ENCODE measurements at regions not wholly inside any gene's neighbourhood (a gene's known extent, or its start where the extent isn't known, plus 50 kb on each side); places are given as distances from the start of the nearest gene placed in this dataset.

DNA sequence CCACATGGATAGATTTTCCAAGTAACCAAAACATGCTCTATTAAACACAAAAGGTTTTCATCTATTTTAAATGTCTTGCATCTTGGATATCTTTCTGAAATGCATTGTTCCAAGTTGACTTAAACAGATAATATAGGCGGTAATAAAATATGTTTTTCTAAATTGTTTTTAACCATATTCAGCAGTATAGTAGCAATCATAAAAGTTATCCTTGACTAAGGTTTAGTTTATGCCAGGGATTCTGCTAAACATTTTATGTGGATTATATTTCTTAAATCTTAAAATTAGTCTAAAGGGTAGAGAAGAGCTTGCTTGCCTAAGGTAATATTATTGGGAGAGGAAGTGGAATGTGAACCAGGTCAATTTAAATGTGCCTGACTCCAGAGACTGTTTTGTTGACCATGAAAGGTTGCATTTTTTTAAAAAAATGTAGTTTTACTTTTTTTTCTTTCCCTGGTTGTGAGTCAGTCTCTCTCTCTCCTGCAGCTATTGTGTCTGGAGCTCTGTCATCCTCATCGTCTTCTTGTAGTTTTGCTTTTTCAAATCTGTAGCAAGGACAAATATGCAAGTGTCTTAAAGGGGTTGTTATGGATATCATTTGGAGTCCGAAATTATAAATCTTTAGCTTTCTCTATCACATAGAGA lies 309.1 kb upstream of the COL3A1 start:
- Mint-ChIP-seq H3K36me3 (ENCODE audit: insufficient read depth) (no peaks in the 10 kb centered on the region), H3K27me3 (no peaks in the 10 kb centered on the region), H3K4me3 (ENCODE audit: low read depth) (no peak overlapping the region), H3K4me1 (ENCODE audit: low read depth) (no peaks in the 10 kb centered on the region), H3K27ac (no peak overlapping the region), H3K9me3 (ENCODE audit: low read depth) (no peaks in the 10 kb centered on the region)
- TF ChIP-seq, protein P1, sequence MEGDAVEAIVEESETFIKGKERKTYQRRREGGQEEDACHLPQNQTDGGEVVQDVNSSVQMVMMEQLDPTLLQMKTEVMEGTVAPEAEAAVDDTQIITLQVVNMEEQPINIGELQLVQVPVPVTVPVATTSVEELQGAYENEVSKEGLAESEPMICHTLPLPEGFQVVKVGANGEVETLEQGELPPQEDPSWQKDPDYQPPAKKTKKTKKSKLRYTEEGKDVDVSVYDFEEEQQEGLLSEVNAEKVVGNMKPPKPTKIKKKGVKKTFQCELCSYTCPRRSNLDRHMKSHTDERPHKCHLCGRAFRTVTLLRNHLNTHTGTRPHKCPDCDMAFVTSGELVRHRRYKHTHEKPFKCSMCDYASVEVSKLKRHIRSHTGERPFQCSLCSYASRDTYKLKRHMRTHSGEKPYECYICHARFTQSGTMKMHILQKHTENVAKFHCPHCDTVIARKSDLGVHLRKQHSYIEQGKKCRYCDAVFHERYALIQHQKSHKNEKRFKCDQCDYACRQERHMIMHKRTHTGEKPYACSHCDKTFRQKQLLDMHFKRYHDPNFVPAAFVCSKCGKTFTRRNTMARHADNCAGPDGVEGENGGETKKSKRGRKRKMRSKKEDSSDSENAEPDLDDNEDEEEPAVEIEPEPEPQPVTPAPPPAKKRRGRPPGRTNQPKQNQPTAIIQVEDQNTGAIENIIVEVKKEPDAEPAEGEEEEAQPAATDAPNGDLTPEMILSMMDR (IDR thresholded peaks at IDR 0.05; ENCODE audit: unreplicated experiment): no peak
- no peak for DNase-seq (ENCODE audit: low spot score, unreplicated experiment)

DNA sequence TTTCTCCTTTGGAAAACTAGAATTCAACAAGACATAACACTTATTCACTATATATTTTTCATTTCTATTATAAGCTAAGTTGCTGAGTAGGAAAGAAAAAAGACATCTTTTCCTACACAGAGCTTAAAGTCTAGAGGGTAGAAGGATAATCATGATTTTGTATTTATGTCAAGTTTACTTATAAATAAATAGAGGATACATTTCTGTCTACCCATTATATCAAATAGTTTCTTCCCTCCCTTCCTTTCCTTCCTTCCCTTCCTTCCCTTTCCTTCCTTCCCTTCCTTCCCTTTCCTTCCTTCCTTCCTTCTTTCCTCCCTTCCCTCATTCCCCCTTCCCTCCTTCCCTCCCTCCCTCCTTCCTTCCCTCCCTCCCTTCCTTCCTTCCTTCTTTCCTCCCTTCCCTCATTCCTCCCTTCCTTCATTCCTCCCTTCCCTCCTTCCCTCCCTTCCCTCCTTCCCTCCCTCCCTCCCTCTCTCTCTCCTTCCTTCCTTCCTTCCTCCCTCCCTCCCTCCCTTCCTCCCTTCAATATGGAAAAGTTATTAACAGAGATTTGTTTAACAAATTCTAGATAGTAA lies 308.4 kb upstream of the COL3A1 start:
- Mint-ChIP-seq H3K27ac (no peak overlapping the region), H3K27me3 (no peaks in the 10 kb centered on the region), H3K9me3 (ENCODE audit: low read depth) (no peaks in the 10 kb centered on the region), H3K4me1 (ENCODE audit: low read depth) (no peaks in the 10 kb centered on the region), H3K4me3 (ENCODE audit: low read depth) (no peak overlapping the region), H3K36me3 (ENCODE audit: insufficient read depth) (no peaks in the 10 kb centered on the region)
- TF ChIP-seq, protein P1 (IDR thresholded peaks at IDR 0.05; ENCODE audit: unreplicated experiment): no peak
- no peak for DNase-seq (ENCODE audit: low spot score, unreplicated experiment)

DNA sequence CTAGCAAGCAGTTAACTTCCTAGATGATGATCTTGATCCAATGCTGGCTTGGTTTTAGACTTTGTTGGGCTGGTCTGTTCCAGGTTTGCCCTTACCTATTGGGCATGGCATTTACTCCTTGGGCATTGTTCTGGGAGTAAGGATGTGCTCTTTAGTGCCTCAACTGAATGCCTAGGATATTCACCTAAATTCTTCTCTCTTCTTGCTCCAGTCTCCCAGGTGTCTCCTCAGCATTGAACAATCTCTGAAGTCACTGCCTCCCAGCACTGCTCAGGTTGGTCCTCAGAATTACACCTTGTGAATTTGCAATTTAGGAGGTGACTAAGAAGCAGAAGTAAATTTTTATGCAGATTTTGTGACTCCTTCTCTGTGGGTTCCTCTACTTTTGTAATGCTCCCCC lies 307.7 kb upstream of the COL3A1 start:
- Mint-ChIP-seq H3K36me3 (ENCODE audit: insufficient read depth) (no peaks in the 10 kb centered on the region), H3K4me3 (ENCODE audit: low read depth) (no peak overlapping the region), H3K27me3 (no peaks in the 10 kb centered on the region), H3K9me3 (ENCODE audit: low read depth) (no peaks in the 10 kb centered on the region), H3K4me1 (ENCODE audit: low read depth) (no peaks in the 10 kb centered on the region), H3K27ac (no peak overlapping the region)
- TF ChIP-seq, protein P1 (IDR thresholded peaks at IDR 0.05; ENCODE audit: unreplicated experiment): no peak
- no peak for DNase-seq (ENCODE audit: low spot score, unreplicated experiment)

DNA sequence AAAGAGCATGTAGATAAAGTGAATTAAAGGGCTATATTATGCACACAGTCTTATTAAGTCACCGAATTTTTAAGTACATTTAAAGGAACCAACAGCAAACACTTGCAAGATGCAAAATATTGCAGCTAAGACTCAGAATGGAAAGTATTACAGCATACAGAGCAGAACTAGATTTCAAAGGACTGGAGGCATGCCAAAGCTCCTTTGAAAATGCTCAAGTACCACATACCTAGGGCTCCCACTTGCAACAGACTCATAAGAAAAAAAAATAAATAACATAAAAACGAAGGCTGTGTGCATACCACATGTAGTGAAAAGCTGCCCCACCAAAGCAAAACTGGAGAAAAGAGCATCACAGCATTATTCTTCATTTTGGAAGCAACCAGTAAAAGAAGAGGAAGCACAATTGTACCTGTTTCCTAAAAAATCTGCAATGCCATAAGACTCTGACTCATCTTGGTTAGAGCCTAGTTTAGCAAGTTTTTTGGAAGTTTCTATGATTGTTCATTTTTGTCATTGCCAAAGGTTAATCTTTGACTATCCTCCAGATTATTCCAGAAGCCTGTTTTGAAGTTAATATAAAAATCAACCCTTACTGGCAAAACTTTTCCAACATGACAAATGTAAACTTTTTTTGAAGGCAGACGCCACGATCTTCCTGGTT lies 306.0 kb upstream of the COL3A1 start:
- H3K4me1 Mint-ChIP-seq (ENCODE audit: low read depth): no peaks in the 10 kb centered on the region
- TF ChIP-seq, protein P1 (IDR thresholded peaks at IDR 0.05; ENCODE audit: unreplicated experiment): no peak
- H3K36me3 Mint-ChIP-seq (ENCODE audit: insufficient read depth): no peaks in the 10 kb centered on the region
- no peak overlapping the region for H3K4me3 Mint-ChIP-seq (ENCODE audit: low read depth)
- H3K9me3 Mint-ChIP-seq (ENCODE audit: low read depth): no peaks in the 10 kb centered on the region
- no peak overlapping the region for H3K27ac Mint-ChIP-seq
- DNase-seq (ENCODE audit: low spot score, unreplicated experiment): no peak
- H3K27me3 Mint-ChIP-seq: no peaks in the 10 kb centered on the region

DNA sequence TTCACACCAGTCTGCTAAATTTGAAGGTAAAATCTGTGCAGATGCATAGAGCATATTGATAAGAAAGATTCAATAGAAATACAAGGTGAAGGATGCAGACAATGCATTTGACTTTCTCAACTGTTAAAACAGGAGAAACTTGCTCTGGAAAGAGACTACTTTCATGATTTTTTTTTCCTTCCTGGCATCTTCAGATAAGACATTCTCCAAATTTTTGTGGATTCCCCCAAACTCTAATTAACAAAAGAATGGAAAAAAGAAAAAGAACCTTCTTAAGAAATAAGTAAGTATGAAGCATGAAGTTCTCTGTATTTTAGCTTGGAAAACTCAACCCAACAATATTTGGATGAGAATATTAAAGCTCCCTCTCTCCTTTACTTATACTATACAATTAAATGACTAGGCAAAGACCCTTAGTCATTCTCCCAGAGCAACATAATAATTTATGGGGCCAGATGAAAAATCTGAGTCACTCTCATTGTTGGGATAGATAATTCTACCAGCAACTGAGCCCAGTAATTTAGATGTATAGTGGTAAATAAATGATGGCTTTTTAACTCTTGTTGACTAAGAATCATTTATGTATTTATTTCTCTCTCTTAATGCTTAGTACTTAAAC lies 298.7 kb upstream of the COL3A1 start:
- TF ChIP-seq, protein P1 (IDR thresholded peaks at IDR 0.05; ENCODE audit: unreplicated experiment): no peak
- Mint-ChIP-seq H3K36me3 (ENCODE audit: insufficient read depth) (no peaks in the 10 kb centered on the region), H3K4me1 (ENCODE audit: low read depth) (no peaks in the 10 kb centered on the region), H3K4me3 (ENCODE audit: low read depth) (no peak overlapping the region), H3K27ac (no peak overlapping the region), H3K27me3 (no peaks in the 10 kb centered on the region), H3K9me3 (ENCODE audit: low read depth) (no peaks in the 10 kb centered on the region)
- DNase-seq (ENCODE audit: low spot score, unreplicated experiment): no peak

All from progenitor cell of endocrine pancreas (in vitro differentiated cells).